ENCODE measurements at regions not wholly inside any gene's neighbourhood (a gene's known extent, or its start where the extent isn't known, plus 50 kb on each side); places are given as distances from the start of the nearest gene placed in this dataset.

- H3K4me1 ChIP-seq: no peaks in the 10 kb centered on the region
- no peak overlapping the region for H3K4me3 ChIP-seq
- H3K36me3 ChIP-seq: no peaks in the 10 kb centered on the region
- TF ChIP-seq, protein P1, sequence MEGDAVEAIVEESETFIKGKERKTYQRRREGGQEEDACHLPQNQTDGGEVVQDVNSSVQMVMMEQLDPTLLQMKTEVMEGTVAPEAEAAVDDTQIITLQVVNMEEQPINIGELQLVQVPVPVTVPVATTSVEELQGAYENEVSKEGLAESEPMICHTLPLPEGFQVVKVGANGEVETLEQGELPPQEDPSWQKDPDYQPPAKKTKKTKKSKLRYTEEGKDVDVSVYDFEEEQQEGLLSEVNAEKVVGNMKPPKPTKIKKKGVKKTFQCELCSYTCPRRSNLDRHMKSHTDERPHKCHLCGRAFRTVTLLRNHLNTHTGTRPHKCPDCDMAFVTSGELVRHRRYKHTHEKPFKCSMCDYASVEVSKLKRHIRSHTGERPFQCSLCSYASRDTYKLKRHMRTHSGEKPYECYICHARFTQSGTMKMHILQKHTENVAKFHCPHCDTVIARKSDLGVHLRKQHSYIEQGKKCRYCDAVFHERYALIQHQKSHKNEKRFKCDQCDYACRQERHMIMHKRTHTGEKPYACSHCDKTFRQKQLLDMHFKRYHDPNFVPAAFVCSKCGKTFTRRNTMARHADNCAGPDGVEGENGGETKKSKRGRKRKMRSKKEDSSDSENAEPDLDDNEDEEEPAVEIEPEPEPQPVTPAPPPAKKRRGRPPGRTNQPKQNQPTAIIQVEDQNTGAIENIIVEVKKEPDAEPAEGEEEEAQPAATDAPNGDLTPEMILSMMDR (IDR thresholded peaks at IDR 0.05): no peak
- H3K27me3 ChIP-seq: no peaks in the 10 kb centered on the region
- DNase-seq (ENCODE audit: low spot score): no peak
- peaks cover 6 to 10% of the 10 kb centered on the region in 2 donors for H3K9me3 ChIP-seq
- no peak overlapping the region for H3K27ac ChIP-seq
Observed at GRCh38 chr1:103960045-103960444, 210.3 kb downstream of the AMY1C start.

- H3K27me3 ChIP-seq: no peaks in the 10 kb centered on the region
Observed at GRCh38 chr1:103960710-103961109, 211.0 kb downstream of the AMY1C start.

DNA sequence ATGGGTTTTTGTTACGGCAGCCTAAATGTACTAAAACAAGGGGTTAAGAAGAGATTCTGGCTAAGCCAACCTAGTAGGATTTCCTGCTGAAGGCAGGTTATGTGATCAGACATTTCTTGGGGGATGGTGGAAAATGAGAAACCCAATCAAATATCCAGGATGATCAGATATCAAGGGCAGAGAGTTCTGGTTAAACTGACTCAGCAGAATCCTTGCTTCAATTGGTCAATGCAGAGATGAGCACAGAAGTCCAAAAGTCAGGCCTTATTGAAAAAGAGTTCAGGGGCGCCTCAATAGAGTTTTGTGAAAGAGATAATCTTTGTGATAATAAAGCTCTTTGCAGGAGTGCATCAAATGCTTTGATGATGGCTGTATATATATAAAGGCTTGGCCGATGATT lies 237.1 kb downstream of the AMY1C start:
- Histone ChIP-seq H3K27me3 (no peaks in the 10 kb centered on the region), H3K36me3 (no peaks in the 10 kb centered on the region), H3K4me3 (no peak overlapping the region), H3K4me1 (no peaks in the 10 kb centered on the region), H3K9me3 (no peaks in the 10 kb centered on the region), H3K27ac (no peak overlapping the region)
- no peak for DNase-seq (ENCODE audit: low spot score)
- TF ChIP-seq, protein P1 (IDR thresholded peaks at IDR 0.05): no peak

More at GRCh38 chr1:103960710-103961109, 211.0 kb downstream of the AMY1C start:
- Histone ChIP-seq H3K4me3 (no peak overlapping the region), H3K27ac (no peak overlapping the region), H3K4me1 (no peaks in the 10 kb centered on the region), H3K9me3 (peaks cover 6 to 10% of the 10 kb centered on the region in 2 donors), H3K36me3 (no peaks in the 10 kb centered on the region)
- TF ChIP-seq, protein P1 (IDR thresholded peaks at IDR 0.05): no peak
- DNase-seq (ENCODE audit: low spot score): no peak

DNA sequence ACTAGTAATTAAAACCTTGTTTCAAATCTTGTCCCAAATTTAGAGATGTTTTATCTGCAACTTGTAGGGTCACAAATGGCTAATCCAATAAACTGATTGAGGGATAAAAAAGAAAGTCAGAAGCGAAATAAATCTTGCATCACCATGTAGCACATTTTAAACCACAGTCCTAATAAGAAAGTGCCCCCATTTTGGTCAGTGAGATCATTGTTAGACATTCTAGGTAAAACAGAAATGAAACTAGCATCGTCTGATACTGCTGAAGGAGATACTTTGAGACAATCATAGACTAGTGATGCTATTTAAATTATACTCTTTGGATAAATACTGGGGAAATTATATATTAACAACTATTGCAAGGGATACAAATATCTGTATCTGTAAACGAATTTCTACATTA lies 247.9 kb downstream of the AMY1C start:
- Histone ChIP-seq H3K27me3 (no peaks in the 10 kb centered on the region), H3K4me1 (no peaks in the 10 kb centered on the region), H3K36me3 (no peaks in the 10 kb centered on the region), H3K27ac (no peak overlapping the region), H3K9me3 (no peaks in the 10 kb centered on the region), H3K4me3 (no peak overlapping the region)
- DNase-seq (ENCODE audit: low spot score): no peak
- TF ChIP-seq, protein P1 (IDR thresholded peaks at IDR 0.05): no peak

DNA sequence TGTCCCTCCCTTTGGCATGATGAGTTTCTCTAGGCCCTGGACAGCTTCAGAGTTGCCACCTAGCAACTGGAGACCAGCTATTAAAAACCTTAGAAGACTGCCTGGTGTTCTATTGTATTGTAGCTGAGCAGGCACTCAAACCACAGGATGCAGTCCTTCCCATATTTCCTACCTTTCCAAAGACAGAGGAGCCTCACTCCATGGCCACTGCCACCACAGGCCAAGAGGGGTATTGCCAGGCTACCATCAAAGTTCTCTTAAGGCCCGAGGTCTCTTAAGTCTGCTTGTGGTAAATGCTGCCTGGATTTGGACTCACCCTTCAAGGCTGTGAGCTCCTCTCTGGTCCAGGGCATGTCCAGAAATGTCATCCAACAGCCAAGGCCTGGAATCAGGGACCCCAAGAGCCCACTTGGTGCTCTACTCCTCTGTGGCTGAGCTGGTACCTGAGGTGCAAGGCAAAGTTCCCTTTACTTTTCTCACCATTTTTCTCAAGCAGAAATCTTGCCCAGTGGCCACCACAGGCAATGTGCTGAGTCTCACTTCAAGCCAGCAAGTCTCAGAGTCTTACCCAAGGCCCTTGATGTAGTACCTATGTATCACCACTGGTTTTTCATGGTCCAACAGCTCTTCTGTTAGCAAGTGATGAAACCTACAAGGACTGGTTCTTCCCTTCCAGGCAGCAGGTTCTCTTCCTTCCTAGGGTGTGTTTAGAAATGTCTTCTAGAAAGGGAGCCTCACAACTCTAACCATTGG lies 269.4 kb downstream of the AMY1C start:
- Histone ChIP-seq H3K4me3 (no peak overlapping the region), H3K36me3 (no peaks in the 10 kb centered on the region), H3K9me3 (no peaks in the 10 kb centered on the region), H3K27ac (no peak overlapping the region), H3K4me1 (no peaks in the 10 kb centered on the region), H3K27me3 (no peaks in the 10 kb centered on the region)
- TF ChIP-seq, protein P1 (IDR thresholded peaks at IDR 0.05): no peak
- no peak for DNase-seq (ENCODE audit: low spot score)

- H3K9me3 ChIP-seq: no peaks in the 10 kb centered on the region
- H3K36me3 ChIP-seq: no peaks in the 10 kb centered on the region
- H3K4me3 ChIP-seq: no peak overlapping the region
- no peak for DNase-seq (ENCODE audit: low spot score)
- H3K4me1 ChIP-seq: no peaks in the 10 kb centered on the region
- no peaks in the 10 kb centered on the region for H3K27me3 ChIP-seq
- TF ChIP-seq, protein P1 (IDR thresholded peaks at IDR 0.05): no peak
- no peak overlapping the region for H3K27ac ChIP-seq
Observed at GRCh38 chr1:104019675-104020049, 270.0 kb downstream of the AMY1C start.

All from right atrium auricular region (tissue), 2 donors.